Fibroblast of lung (primary cell): ENCODE measurements at regions not wholly inside any gene's neighbourhood (a gene's known extent, or its start where the extent isn't known, plus 50 kb on each side); places are given as distances from the start of the nearest gene placed in this dataset.

Source experiments
- EZH2 ChIP-seq: IDR thresholded peaks from 2 replicates; pipeline ENCODE4 v1.5.1; 2012; ENCODE audit warnings: low read length, control low read depth, mild to moderate bottlenecking; ENCODE audit errors: missing control alignments
- TF ChIP-seq, protein P1 (sequence below), 2 donors: IDR thresholded peaks in 1 of 2; conservative IDR thresholded peaks in 1 of 2; 1 replicate in 1 of 2; 2 replicates in 1 of 2; pipeline ENCODE4 v1.5.1; 2011 to 2012; ENCODE audit warnings: low read length in 2 of 2, control low read depth in 1 of 2, inconsistent platforms in 1 of 2, low read depth in 1 of 2, mild to moderate bottlenecking in 1 of 2

- TF ChIP-seq, protein P1, sequence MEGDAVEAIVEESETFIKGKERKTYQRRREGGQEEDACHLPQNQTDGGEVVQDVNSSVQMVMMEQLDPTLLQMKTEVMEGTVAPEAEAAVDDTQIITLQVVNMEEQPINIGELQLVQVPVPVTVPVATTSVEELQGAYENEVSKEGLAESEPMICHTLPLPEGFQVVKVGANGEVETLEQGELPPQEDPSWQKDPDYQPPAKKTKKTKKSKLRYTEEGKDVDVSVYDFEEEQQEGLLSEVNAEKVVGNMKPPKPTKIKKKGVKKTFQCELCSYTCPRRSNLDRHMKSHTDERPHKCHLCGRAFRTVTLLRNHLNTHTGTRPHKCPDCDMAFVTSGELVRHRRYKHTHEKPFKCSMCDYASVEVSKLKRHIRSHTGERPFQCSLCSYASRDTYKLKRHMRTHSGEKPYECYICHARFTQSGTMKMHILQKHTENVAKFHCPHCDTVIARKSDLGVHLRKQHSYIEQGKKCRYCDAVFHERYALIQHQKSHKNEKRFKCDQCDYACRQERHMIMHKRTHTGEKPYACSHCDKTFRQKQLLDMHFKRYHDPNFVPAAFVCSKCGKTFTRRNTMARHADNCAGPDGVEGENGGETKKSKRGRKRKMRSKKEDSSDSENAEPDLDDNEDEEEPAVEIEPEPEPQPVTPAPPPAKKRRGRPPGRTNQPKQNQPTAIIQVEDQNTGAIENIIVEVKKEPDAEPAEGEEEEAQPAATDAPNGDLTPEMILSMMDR (conservative IDR thresholded peaks at IDR 0.05 in 1 of 2, IDR thresholded peaks at IDR 0.05 in 1 of 2; ENCODE audit: low read depth in 1 of 2, low read length in 2 of 2): no peak
- no peak for TF ChIP-seq EZH2
Observed at GRCh38 chr2:54377451-54377850, 78.7 kb upstream of the SPTBN1 start.
